ENCODE measurements at regions not wholly inside any gene's neighbourhood (a gene's known extent, or its start where the extent isn't known, plus 50 kb on each side); places are given as distances from the start of the nearest gene placed in this dataset.
"Not testable (repeated sequence)": the region's sequence is repeated elsewhere in the genome, so short reads cannot be mapped to it uniquely, and the experiment has no call there.

GRCh38 chr15:75765551-75766305 lies 53.1 kb upstream of the CSPG4 start:
- not testable (repeated sequence) for TF ChIP-seq EZH2phosphoT487 (IDR thresholded peaks at IDR 0.05; ENCODE audit: low read depth, severe bottlenecking, unreplicated experiment); CTCF (IDR thresholded peaks at IDR 0.05; ENCODE audit: poor library complexity)
